RWPE2 (cell line): ENCODE measurements at regions not wholly inside any gene's neighbourhood (a gene's known extent, or its start where the extent isn't known, plus 50 kb on each side); places are given as distances from the start of the nearest gene placed in this dataset.

ENCODE experiments used
- ATAC-seq: fragments of 200-7000 bp; cut with Tn5 transposase; 3 replicates; pipeline ENCODE4 v1.9.1; 2021; ENCODE audit warnings: low read depth
- DNase-seq: peaks from one replicate; pipeline ENCODE4 v3.0.0-alpha.2; 2020; ENCODE audit warnings: low spot score
- H3K27ac ChIP-seq: fragments of 450-650 bp; 2 replicates; pipeline ENCODE4 v1.5.1; 2017; ENCODE audit warnings: mild to moderate bottlenecking; ENCODE audit not compliant: poor library complexity, severe bottlenecking
- H3K27me3 ChIP-seq: fragments of 250-450 bp; sonication (Bioruptor Pico); 2 replicates; pipeline ENCODE4 v1.5.1; 2021; ENCODE audit warnings: mild to moderate bottlenecking, moderate library complexity; ENCODE audit not compliant: insufficient read depth, poor library complexity, severe bottlenecking
- H3K36me3 ChIP-seq: fragments of 250-450 bp; sonication (Bioruptor Pico); 2 replicates; pipeline ENCODE4 v1.5.1; 2020; ENCODE audit warnings: low read depth, mild to moderate bottlenecking, moderate library complexity
- H3K4me1 ChIP-seq: fragments of 250-450 bp; sonication (Bioruptor Pico); 2 replicates; pipeline ENCODE4 v1.5.1; 2021; ENCODE audit warnings: mild to moderate bottlenecking, moderate library complexity; ENCODE audit not compliant: insufficient read depth, poor library complexity, severe bottlenecking
- H3K4me3 ChIP-seq: fragments of 250-450 bp; sonication (Bioruptor Pico); 2 replicates; pipeline ENCODE4 v1.5.1; 2021; ENCODE audit warnings: mild to moderate bottlenecking, moderate library complexity; ENCODE audit not compliant: severe bottlenecking
- H3K9me3 ChIP-seq: fragments of 250-450 bp; sonication (Bioruptor Pico); 2 replicates; pipeline ENCODE4 v1.5.1; 2021; ENCODE audit warnings: mild to moderate bottlenecking, moderate library complexity; ENCODE audit not compliant: severe bottlenecking
- CTCF ChIP-seq: fragments of 450-650 bp; IDR thresholded peaks from one replicate; pipeline ENCODE4 v1.5.1; 2017; ENCODE audit warnings: mild to moderate bottlenecking, moderate library complexity; ENCODE audit not compliant: poor library complexity, severe bottlenecking

- H3K27ac ChIP-seq: no peak overlapping the region
- DNase-seq: no peak
- H3K4me3 ChIP-seq: no peak overlapping the region
These were observed 591.9 kb downstream of the IRS1 start for GRCh38 chr2:226207671-226208070.

GRCh38 chr2:226199555-226199954 is 600.1 kb downstream of the IRS1 start:
- H3K9me3 ChIP-seq: no peaks in the 10 kb centered on the region
- no peaks in the 10 kb centered on the region for H3K27me3 ChIP-seq
- H3K4me3 ChIP-seq: no peak overlapping the region
- TF ChIP-seq CTCF: no peak
- H3K27ac ChIP-seq: no peak overlapping the region
- ATAC-seq: no peak
- no peaks in the 10 kb centered on the region for H3K4me1 ChIP-seq
- H3K36me3 ChIP-seq: no peaks in the 10 kb centered on the region
- no peak for DNase-seq

More at GRCh38 chr2:226207671-226208070, 591.9 kb downstream of the IRS1 start:
- no peaks in the 10 kb centered on the region for H3K27me3 ChIP-seq
- no peak for ATAC-seq
- TF ChIP-seq CTCF: no peak
- peaks cover 29% of the 10 kb centered on the region for H3K4me1 ChIP-seq
- H3K9me3 ChIP-seq: no peaks in the 10 kb centered on the region
- no peaks in the 10 kb centered on the region; the same call in 1 of the 2 replicates for H3K36me3 ChIP-seq

- Histone ChIP-seq H3K27ac (no peak overlapping the region), H3K36me3 (no peaks in the 10 kb centered on the region), H3K9me3 (no peaks in the 10 kb centered on the region), H3K4me3 (no peak overlapping the region), H3K4me1 (no peaks in the 10 kb centered on the region), H3K27me3 (no peaks in the 10 kb centered on the region)
- DNase-seq (no peak), ATAC-seq (no peak)
- TF ChIP-seq CTCF: no peak
These were observed 600.7 kb downstream of the IRS1 start for GRCh38 chr2:226198956-226199355.

- no peaks in the 10 kb centered on the region for H3K27me3 ChIP-seq
- no peaks in the 10 kb centered on the region for H3K36me3 ChIP-seq
- DNase-seq: no peak
- no peaks in the 10 kb centered on the region for H3K9me3 ChIP-seq
- ATAC-seq: no peak
- no peak overlapping the region for H3K27ac ChIP-seq
- H3K4me1 ChIP-seq: peaks cover 11% of the 10 kb centered on the region
- no peak overlapping the region for H3K4me3 ChIP-seq
- no peak for TF ChIP-seq CTCF
These were observed 609.0 kb downstream of the IRS1 start for GRCh38 chr2:226190479-226191252.

- no peak for TF ChIP-seq CTCF
- Histone ChIP-seq H3K9me3 (no peaks in the 10 kb centered on the region), H3K36me3 (no peaks in the 10 kb centered on the region), H3K27ac (peak overlapping the region; percentile 3), H3K4me3 (no peak overlapping the region), H3K4me1 (peaks cover 28% of the 10 kb centered on the region), H3K27me3 (no peaks in the 10 kb centered on the region)
- no peak for DNase-seq
- no peak for ATAC-seq
These were observed 610.6 kb downstream of the IRS1 start for GRCh38 chr2:226189061-226189460.
